Body of pancreas (tissue), 4 donors: ENCODE measurements at regions not wholly inside any gene's neighbourhood (a gene's known extent, or its start where the extent isn't known, plus 50 kb on each side); places are given as distances from the start of the nearest gene placed in this dataset.
"Not testable (repeated sequence)": the region's sequence is repeated elsewhere in the genome, so short reads cannot be mapped to it uniquely, and the experiment has no call there.

Source experiments
- CTCF ChIP-seq, 7 experiments: fragments of 450-650 bp in 4 of 7; fragments of 200-600 bp in 3 of 7; sonication (generic) in 3 of 7; IDR thresholded peaks; one replicate each; pipeline ENCODE4 v1.5.1; 2016 to 2019; ENCODE audit warnings: antibody characterized with exemption in 7 of 7
- POLR2A ChIP-seq, 3 donors: fragments of 450-650 bp; IDR thresholded peaks; one replicate each; pipeline ENCODE4 v1.6.1; 2016; ENCODE audit warnings: antibody characterized with exemption in 3 of 3, mild to moderate bottlenecking in 2 of 3

GRCh38 chr11:110843053-110843452, 130.8 kb upstream of the ARHGAP20 start:
- TF ChIP-seq CTCF, POLR2A (IDR thresholded peaks at IDR 0.05): not testable (repeated sequence)
